ENCODE measurements at regions not wholly inside any gene's neighbourhood (a gene's known extent, or its start where the extent isn't known, plus 50 kb on each side); places are given as distances from the start of the nearest gene placed in this dataset.

- Histone ChIP-seq H3K9me1 (replicated peaks; ENCODE audit: control insufficient read depth, extremely low read depth, insufficient read depth, low read length) (no peaks in the 10 kb centered on the region), H3K79me2 (ENCODE audit: control insufficient read depth, insufficient read depth, low read length) (no peaks in the 10 kb centered on the region), H3K9ac (replicated peaks; ENCODE audit: extremely low read depth, insufficient read depth, low read length) (no peak overlapping the region), H3K27ac (ENCODE audit: insufficient read depth, low read depth, low read length) (no peak overlapping the region), H3K36me3 (ENCODE audit: control insufficient read depth in 2 of 2, extremely low read depth in 1 of 2, insufficient read depth in 2 of 2, low read length in 2 of 2) (no peaks in the 10 kb centered on the region), H3K27me3 (ENCODE audit: control insufficient read depth in 2 of 2, insufficient read depth in 2 of 2, low read length in 2 of 2) (no peaks in the 10 kb centered on the region), H4K20me1 (replicated peaks; ENCODE audit: control insufficient read depth, extremely low read depth, insufficient read depth, low read length) (no peaks in the 10 kb centered on the region), H3K4me2 (ENCODE audit: insufficient read depth, low read length) (no peak overlapping the region), H3K9me3 (replicated peaks; ENCODE audit: control insufficient read depth, insufficient read depth, low read length) (no peaks in the 10 kb centered on the region), H3K4me1 (ENCODE audit: control insufficient read depth, extremely low read depth, insufficient read depth, low read length) (no peaks in the 10 kb centered on the region), H3K4me3 (replicated peaks in 1 of 3; ENCODE audit: insufficient read depth in 1 of 3, low read depth in 1 of 3, low read length in 3 of 3) (no peak overlapping the region), H2AFZ (ENCODE audit: low read depth, low read length) (no peak overlapping the region)
- CTCF ChIA-PET: interaction anchor here (1.0 kb wide), 1 partner anchor 149 kb away, joined by 3 read pairs; no protein-coding TSS in a partner anchor
- TF ChIP-seq POLR2A (IDR thresholded peaks at IDR 0.05; ENCODE audit: low read depth, low read length) (no peak), MAX (IDR thresholded peaks at IDR 0.05; ENCODE audit: insufficient read depth, insufficient read length) (no peak), MYC (IDR thresholded peaks at IDR 0.05; ENCODE audit: low read depth, low read length) (no peak), JUN (IDR thresholded peaks at IDR 0.05; ENCODE audit: borderline replicate concordance, insufficient read depth, insufficient read length, low read depth) (no peak), EZH2 (IDR thresholded peaks at IDR 0.05; ENCODE audit: borderline replicate concordance, low read depth, low read length, severe bottlenecking) (no peak), CTCF (IDR thresholded peaks at IDR 0.05; ENCODE audit: extremely low read depth in 1 of 2, insufficient read depth in 1 of 2, low read depth in 1 of 2, low read length in 2 of 2) (no peak), POLR2AphosphoS5 (IDR thresholded peaks at IDR 0.05; ENCODE audit: insufficient read depth, low read depth, low read length) (no peak), GATA2 (IDR thresholded peaks at IDR 0.05; ENCODE audit: insufficient read depth, insufficient read length, low read depth, low read length) (no peak), FOS (IDR thresholded peaks at IDR 0.05; ENCODE audit: borderline replicate concordance, insufficient read depth, low read length) (no peak)
- FAIRE-seq (no peak), DNase-seq (ENCODE audit: low read depth, low spot score) (no peak)
- POLR2A ChIA-PET: no interaction called here
- intact Hi-C loops (cut with micrococcal nuclease): no loop called here
- no TSS peak for BruUV-seq (replicated peaks)
- dilution Hi-C loops (cut with MboI; ENCODE audit: extremely low pct_ligation_motif_present, low sequenced_read_pairs): no loop called here
Observed at GRCh38 chr4:185889585-185889984, 77.6 kb upstream of the SORBS2 start.
